NCI-H1092 treated with DMSO at 0.1 percent for 48 hours (cell line): ENCODE measurements at regions not wholly inside any gene's neighbourhood (a gene's known extent, or its start where the extent isn't known, plus 50 kb on each side); places are given as distances from the start of the nearest gene placed in this dataset.

ENCODE experiments used
- DNase-seq: peaks from one replicate; lab custom pipeline; 2025; lab: John Stamatoyannopoulos, UW

DNA sequence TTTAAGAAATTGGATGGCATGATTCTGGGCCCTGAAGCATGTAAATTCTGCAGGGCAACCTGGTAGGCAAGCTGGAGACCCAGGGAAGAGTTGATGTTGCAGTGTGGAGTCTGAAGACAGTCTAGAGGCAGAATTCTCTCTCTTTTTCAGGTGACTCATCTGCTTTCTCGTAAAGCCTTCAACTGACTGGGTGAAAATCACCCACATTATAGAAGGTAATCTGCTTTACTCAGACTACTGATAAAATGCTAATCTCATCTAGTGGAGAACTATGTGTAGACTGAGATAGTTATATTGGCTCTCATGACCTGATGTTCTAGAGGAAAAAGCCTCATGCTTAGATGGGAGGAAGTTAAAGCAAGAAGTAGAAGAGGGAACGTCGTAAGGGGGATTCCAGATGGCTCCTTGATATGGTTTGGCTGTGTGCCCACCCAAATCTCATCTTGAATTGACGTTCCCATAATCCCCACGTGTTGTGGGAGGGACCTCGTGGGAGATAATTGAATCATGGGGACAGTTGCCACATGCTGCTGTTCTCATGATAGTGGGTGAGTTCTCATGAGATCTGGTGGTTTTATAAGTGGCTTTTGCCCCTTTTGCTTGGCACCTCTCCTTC, 723.8 kb downstream of the BCL11B start:
- DNase-seq, result no peak

- DNase-seq, result no peak
Observed at GRCh38 chr14:98551028-98551427, 721.0 kb downstream of the BCL11B start.

GRCh38 chr14:98555440-98555839, 716.6 kb downstream of the BCL11B start:
- no peak for DNase-seq

GRCh38 chr14:98564006-98564405, 708.0 kb downstream of the BCL11B start:
- DNase-seq, result no peak

DNA sequence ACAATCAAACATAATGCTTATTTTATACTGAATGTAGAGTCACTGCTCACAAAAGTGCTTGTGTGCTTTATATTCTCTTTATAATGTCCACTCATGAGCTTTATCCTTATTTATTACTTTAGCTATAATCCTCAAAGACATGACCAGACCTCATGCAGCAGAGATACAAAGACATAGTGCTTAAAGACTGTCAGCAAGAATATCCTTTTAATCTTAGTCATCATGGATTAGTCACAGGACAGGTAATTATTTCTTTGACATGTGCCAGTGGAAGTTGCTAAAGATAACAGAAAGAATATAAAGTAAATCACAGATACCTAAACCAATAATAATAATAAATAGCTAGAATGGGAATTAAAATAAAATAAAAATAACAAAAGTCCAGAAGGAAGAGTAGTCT, 707.5 kb downstream of the BCL11B start:
- DNase-seq, result no peak

- DNase-seq, result no peak
Observed at GRCh38 chr14:98571104-98571503, 700.9 kb downstream of the BCL11B start.

- no peak for DNase-seq
Observed at GRCh38 chr14:98573082-98573481, 698.9 kb downstream of the BCL11B start.

DNA sequence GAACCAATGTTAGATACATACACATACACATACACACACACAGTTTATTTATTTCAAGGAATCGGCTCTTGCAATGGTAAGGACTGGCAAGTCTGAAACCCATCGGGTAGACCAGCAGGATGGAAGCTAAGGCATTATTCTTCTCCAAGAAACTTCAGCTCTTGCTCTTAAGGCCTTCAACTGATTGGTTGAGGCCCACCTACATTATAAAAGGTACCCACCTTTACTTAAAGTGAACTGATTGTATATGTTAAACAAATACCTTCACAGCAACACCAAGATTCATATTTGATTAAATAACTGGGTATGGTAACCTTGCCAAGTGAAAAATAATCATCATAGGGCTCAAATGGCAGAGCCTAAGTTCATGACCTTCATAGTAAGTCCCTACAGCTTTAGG, 695.5 kb downstream of the BCL11B start:
- DNase-seq, result no peak

DNA sequence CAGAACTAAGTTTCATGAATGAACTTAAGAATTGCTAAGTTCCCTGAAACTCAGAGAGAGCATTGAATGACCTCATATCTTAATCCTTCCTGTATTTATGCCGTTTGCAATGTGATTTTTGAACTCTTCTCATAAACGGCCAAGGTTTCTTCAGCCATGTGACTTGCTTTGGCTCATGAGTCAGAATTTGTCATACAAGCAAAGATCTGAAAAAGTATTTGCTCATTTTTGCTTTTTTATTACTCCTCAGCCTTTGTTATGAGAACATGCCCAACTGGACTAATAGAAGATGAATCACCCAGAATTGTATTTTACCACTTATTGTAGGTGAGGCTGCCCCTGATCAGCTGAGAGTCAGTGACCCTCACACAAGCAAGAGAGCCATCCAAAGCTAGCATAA, 693.8 kb downstream of the BCL11B start:
- no peak for DNase-seq

- no peak for DNase-seq
Observed at GRCh38 chr14:98579140-98579539, 692.9 kb downstream of the BCL11B start.

DNA sequence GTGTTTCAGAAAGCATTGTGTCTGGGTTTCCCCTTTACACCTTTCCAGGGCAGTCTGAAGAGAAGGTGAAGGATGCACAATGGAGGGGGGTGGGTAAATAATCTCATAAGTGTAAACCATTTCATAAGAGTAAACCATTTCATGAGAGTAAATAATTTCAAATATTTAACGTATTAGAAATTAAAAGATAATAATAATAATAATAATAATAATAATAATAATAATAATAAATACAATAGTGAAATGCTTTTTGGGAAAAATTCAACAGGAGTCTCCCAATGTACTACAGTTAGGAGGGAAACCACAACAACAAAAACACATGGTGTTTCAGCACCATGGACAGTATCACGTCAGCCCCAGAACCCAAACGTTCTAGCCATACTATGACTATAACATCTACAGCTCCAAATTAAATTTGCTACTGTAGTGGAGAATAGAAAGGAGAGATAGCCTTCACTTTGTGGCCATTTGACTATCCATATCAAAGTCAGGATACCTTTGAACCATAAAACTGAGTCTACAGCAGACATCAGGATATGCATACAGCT, 691.8 kb downstream of the BCL11B start:
- no peak for DNase-seq

GRCh38 chr14:98582276-98582675, 689.7 kb downstream of the BCL11B start:
- DNase-seq, result no peak

DNA sequence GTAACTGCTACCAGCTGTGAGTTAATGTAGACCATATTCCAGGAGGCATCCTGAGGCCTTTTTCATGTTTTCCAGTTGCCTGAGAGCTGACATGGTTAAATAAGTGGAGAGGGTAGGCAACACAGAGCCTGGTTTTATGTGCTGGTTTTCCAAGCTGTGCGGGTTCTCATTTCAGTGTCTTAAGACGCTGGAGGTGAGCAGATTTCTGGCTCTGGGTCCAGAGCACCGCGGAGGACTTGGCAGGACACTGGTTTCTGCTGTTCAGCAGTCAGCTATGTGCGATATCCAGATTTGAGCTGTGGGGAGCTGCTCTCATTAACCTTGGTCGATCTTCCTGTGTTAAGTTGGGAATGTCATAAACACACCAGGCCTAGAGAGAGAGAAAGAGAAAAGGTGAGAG, 680.8 kb downstream of the BCL11B start:
- no peak for DNase-seq

DNA sequence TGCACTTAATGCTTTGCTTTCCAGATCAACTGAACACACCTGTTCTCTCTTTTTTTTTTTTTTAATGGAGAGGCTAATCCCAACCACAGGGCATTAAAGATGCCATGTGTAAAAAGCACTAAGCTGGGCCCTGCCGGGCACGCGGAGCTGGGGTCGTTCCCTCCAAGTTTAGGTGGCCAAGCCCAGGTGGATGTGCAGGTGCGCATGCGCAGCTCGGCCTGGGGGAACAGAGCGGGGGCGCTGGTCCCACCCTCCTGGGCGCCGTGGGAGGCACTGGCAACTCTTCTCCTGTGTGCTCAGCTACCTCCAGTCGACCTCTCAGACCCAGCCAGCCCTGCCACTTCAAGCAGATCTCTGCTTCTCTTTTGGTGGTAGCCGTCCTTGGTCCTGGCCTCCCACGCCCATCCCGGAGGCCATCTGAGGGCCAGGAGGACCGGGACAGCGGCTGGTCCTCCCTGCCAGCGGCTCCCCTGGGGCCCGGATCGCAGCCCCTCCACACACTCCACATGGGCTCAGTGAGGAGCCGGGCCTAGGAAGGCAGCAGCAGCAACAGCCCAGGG, 679.3 kb downstream of the BCL11B start:
- no peak for DNase-seq

GRCh38 chr14:98593361-98593761, 678.6 kb downstream of the BCL11B start:
- no peak for DNase-seq

GRCh38 chr14:98594156-98594555, 677.8 kb downstream of the BCL11B start:
- no peak for DNase-seq

DNA sequence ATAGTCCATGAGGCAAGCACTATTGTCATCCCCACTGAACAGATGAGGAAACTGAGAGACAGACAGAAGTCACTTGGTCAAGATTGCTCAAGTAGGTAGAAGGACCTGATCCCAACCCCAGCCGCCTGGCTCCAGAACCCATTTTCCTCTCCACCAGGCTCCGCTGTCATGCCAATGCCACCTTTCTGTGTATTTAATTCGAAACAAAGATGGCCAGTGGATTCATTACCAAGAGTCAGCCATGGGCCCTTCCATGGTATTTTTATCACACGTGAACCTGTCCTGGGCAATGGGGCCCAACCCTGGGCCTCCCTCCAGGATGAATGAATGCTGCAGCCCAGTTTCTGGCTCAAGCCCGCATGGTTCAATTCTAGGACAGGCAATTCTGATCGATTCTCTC, 673.4 kb downstream of the BCL11B start:
- no peak for DNase-seq

DNA sequence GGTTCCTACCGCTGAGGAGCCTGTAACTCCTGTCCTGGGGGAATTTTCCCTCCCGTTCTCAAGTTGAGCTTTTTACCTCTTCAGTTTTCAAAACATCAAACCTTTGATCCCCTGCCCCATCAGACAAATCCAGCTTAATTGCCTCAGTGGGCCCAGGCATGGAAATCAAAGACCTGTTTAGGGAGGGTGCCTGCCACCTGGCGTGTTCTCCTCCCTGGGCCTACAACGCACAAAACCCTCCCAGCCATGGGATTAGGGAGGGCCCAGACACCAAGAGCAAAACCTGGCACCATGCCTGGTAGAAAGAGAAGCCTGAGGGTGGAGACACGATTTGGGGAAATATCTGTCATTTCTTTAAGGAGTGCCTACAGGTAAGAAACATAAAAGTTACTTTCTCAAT, 672.9 kb downstream of the BCL11B start:
- DNase-seq, result no peak

DNA sequence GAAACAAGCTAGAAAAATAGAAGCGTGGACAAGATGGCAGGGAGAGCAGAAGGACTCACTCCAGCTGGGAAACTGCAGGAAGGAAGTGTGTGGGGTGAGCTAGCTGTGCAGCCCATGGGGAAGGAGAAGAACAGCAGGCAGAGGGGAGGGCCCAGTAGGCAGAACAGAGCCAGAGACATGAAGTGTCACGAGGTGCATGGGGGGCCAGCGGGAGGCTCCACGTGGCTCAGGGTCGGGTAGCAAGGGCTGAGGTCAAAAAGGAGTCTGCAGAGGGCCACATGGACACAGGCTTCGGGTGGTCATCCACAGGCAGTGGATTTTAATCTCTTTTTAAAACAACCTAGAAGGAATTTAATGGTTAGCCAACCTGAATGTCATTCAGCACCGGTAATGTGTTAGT, 669.0 kb downstream of the BCL11B start:
- no peak for DNase-seq

DNA sequence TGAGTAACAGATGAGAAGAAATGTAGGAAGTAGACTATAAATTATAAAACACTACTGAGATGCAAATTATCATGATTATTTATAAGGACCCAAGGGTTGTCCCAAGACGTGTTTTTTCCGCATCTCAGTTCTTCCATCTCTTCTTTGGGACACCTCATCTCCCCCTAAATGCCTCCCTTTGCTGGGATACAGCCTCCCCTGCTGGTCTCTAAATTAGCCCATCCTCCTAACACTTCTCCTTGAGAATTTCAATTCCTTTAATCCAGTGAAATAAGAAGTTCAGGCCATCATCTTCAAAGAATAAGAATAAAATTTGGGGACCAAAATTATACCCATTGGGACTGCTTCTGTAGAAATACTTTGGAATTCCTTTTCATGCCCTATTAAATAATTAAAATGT, 667.0 kb downstream of the BCL11B start:
- DNase-seq, result no peak

DNA sequence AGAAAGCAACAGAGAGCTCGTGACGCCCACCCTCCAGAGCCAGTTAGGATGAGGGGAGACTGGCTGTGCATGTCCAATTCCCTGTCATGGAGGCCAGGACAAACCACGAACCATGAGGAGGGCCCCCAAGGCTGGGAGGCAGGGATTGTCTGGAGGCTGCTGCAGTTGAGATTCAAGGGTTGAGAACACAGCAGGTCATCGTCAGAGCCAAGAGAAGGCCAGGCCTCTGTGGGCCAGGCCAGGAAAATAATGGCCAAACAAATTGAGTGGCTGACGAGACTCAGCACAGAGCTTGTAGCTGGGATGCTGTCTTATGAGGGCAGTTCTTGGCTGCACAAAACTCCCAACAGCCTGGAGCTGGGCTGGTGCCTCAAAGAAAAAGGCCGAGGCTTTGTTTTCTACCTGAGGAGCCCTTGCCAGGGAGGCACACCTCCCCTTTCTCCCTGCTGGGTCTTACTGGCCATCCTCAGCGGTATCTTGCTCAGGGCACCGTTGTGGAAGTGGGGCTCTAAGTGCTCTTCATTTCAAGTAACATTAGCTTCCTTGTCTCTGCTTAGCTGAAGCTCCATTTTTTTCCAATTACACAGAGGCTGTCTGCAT, 665.9 kb downstream of the BCL11B start:
- DNase-seq, result no peak

GRCh38 chr14:98606816-98607215, 665.2 kb downstream of the BCL11B start:
- DNase-seq, result no peak

DNA sequence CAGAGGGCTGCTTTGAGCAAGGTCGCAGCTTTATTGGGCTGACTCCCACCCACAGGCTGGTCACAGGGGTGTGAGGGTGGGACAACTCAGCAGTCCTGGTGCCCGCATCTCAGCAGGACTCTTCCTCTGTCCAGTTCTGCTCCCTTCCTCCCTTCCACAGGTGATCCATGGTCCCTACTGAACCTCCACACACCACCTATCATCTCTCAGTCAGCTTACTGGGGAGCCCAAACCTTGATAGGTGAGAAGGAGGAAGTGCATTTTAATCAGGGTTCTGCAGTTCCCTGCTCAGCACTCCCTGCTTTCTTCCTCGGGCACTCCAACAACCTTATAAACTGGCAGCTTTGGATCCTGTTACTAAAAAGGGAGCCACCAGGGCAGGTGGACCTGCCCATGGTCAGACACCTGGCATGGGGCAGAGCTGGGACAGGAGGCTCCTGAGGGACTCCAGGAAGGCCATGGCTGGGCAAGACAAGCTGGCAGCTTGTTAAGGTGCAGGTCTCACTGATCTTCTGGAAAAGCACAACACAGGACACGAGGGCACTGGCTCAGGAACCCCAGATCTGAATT, 664.6 kb downstream of the BCL11B start:
- DNase-seq, result no peak
